NCI-H446 treated with DMSO at 0.1 percent for 48 hours (cell line): ENCODE measurements at regions not wholly inside any gene's neighbourhood (a gene's known extent, or its start where the extent isn't known, plus 50 kb on each side); places are given as distances from the start of the nearest gene placed in this dataset.

Experiments
- DNase-seq: peaks from one replicate; lab custom pipeline; 2025; lab: John Stamatoyannopoulos, UW

- DNase-seq: peak; percentile 25
These were observed 654.7 kb upstream of the ZWINT start for GRCh38 chr10:57015595-57016318.

GRCh38 chr10:57015187-57015586 is 654.1 kb upstream of the ZWINT start:
- DNase-seq: no peak

GRCh38 chr10:57014758-57015157 is 653.7 kb upstream of the ZWINT start:
- no peak for DNase-seq

GRCh38 chr10:57008189-57008588 is 647.1 kb upstream of the ZWINT start:
- no peak for DNase-seq

- no peak for DNase-seq
These were observed 630.6 kb upstream of the ZWINT start for GRCh38 chr10:56991591-56992069.

- no peak for DNase-seq
These were observed 614.5 kb upstream of the ZWINT start for GRCh38 chr10:56975513-56975912.

- no peak for DNase-seq
These were observed 612.7 kb upstream of the ZWINT start for GRCh38 chr10:56973766-56974165.

GRCh38 chr10:56943221-56943755 is 582.2 kb upstream of the ZWINT start:
- DNase-seq: no peak

- no peak for DNase-seq
These were observed 573.5 kb upstream of the ZWINT start for GRCh38 chr10:56934515-56934914.

- no peak for DNase-seq
These were observed 567.7 kb upstream of the ZWINT start for GRCh38 chr10:56928714-56929113.

- DNase-seq: no peak
These were observed 566.6 kb upstream of the ZWINT start for GRCh38 chr10:56927701-56928100.

- no peak for DNase-seq
These were observed 559.7 kb upstream of the ZWINT start for GRCh38 chr10:56920601-56921261.

GRCh38 chr10:56912043-56912442 is 551.0 kb upstream of the ZWINT start:
- no peak for DNase-seq

GRCh38 chr10:56905051-56905450 is 544.0 kb upstream of the ZWINT start:
- DNase-seq: no peak

GRCh38 chr10:56902554-56902953 is 541.5 kb upstream of the ZWINT start:
- DNase-seq: no peak

- no peak for DNase-seq
These were observed 534.2 kb upstream of the ZWINT start for GRCh38 chr10:56895306-56895705.

- no peak for DNase-seq
These were observed 520.2 kb upstream of the ZWINT start for GRCh38 chr10:56881218-56881617.

GRCh38 chr10:56880606-56881005 is 519.5 kb upstream of the ZWINT start:
- DNase-seq: no peak

- DNase-seq: no peak
These were observed 513.9 kb upstream of the ZWINT start for GRCh38 chr10:56874950-56875349.

GRCh38 chr10:56871160-56871668 is 510.2 kb upstream of the ZWINT start:
- no peak for DNase-seq

GRCh38 chr10:56867236-56867635 is 506.2 kb upstream of the ZWINT start:
- DNase-seq: no peak

GRCh38 chr10:56856569-56856968 is 495.5 kb upstream of the ZWINT start:
- no peak for DNase-seq

GRCh38 chr10:56844978-56845529 is 484.0 kb upstream of the ZWINT start:
- no peak for DNase-seq
